Keratinocyte (primary cell): ENCODE measurements at regions not wholly inside any gene's neighbourhood (a gene's known extent, or its start where the extent isn't known, plus 50 kb on each side); places are given as distances from the start of the nearest gene placed in this dataset.

Experiments
- DNase-seq: peaks from one replicate; pipeline ENCODE4 v3.0.0-alpha.2; 2011; ENCODE audit warnings: low read depth, missing footprints, low spot score
- FAIRE-seq: peaks from 2 replicates; lab custom pipeline; 2011; peaks lifted over from hg19 to GRCh38; lab: Jason Lieb, UNC
- H2AFZ ChIP-seq: 2 replicates; pipeline ENCODE4 v1.6.0; 2012; ENCODE audit warnings: low read length, control low read depth, inconsistent platforms; ENCODE audit not compliant: control insufficient read depth
- H3K27ac ChIP-seq: 2 replicates; pipeline ENCODE4 v1.5.1; 2011; ENCODE audit warnings: low read length; ENCODE audit not compliant: control insufficient read depth, insufficient read depth
- H3K27me3 ChIP-seq: 3 replicates; pipeline ENCODE4 v1.6.0; 2011; ENCODE audit warnings: low read length; ENCODE audit not compliant: control insufficient read depth, insufficient read depth; ENCODE audit errors: extremely low read depth
- H3K36me3 ChIP-seq, 2 experiments: 2 replicates in 1 of 2; 3 replicates in 1 of 2; pipeline ENCODE4 v1.5.1; 2011; ENCODE audit warnings: low read length in 2 of 2, mild to moderate bottlenecking in 1 of 2; ENCODE audit not compliant: control insufficient read depth in 2 of 2, insufficient read depth in 2 of 2; ENCODE audit errors: extremely low read depth in 1 of 2
- H3K4me1 ChIP-seq: 3 replicates; pipeline ENCODE4 v1.5.1; 2011; ENCODE audit warnings: low read length; ENCODE audit not compliant: control insufficient read depth, insufficient read depth; ENCODE audit errors: extremely low read depth
- H3K4me2 ChIP-seq: 3 replicates; pipeline ENCODE4 v1.6.0; 2011; ENCODE audit warnings: low read depth, low read length; ENCODE audit not compliant: control insufficient read depth, insufficient read depth; ENCODE audit errors: extremely low read depth
- H3K4me3 ChIP-seq, 3 experiments: fragments of 200-600 bp in 1 of 3; sonication (generic) in 1 of 3; 2 replicates in 2 of 3; 3 replicates in 1 of 3; pipeline ENCODE4 v1.5.1; 2011 to 2016; ENCODE audit warnings: low read length in 3 of 3, mild to moderate bottlenecking in 3 of 3, control low read depth in 2 of 3, inconsistent platforms in 1 of 3, low read depth in 1 of 3, mixed read lengths in 1 of 3, mixed run types in 1 of 3, moderate library complexity in 1 of 3; ENCODE audit not compliant: control insufficient read depth in 2 of 3, insufficient read depth in 2 of 3; ENCODE audit errors: extremely low read depth in 1 of 3
- H3K79me2 ChIP-seq: 2 replicates; pipeline ENCODE4 v1.6.0; 2012; ENCODE audit warnings: low read length; ENCODE audit not compliant: control insufficient read depth, insufficient read depth
- H3K9ac ChIP-seq: 3 replicates; pipeline ENCODE4 v1.6.0; 2011; ENCODE audit warnings: low read length; ENCODE audit not compliant: control insufficient read depth, insufficient read depth; ENCODE audit errors: extremely low read depth
- H3K9me1 ChIP-seq: 3 replicates; pipeline ENCODE4 v1.6.0; 2011; ENCODE audit warnings: low read length; ENCODE audit not compliant: control insufficient read depth, insufficient read depth; ENCODE audit errors: extremely low read depth
- H3K9me3 ChIP-seq: 2 replicates; pipeline ENCODE4 v1.5.1; 2012; ENCODE audit warnings: low read depth, low read length; ENCODE audit not compliant: control insufficient read depth
- H4K20me1 ChIP-seq: 3 replicates; pipeline ENCODE4 v1.6.0; 2011; ENCODE audit warnings: low read length; ENCODE audit not compliant: control insufficient read depth, insufficient read depth; ENCODE audit errors: extremely low read depth
- EZH2 ChIP-seq: IDR thresholded peaks from one replicate; pipeline ENCODE4 v1.6.1; 2012; ENCODE audit warnings: inconsistent platforms, mild to moderate bottlenecking, low read length, moderate library complexity
- dilution Hi-C: fragments of 300-500 bp; cut with MboI; formaldehyde crosslinking; loops from one replicate; pipeline ENCODE4 v1.7.0; 2020; ENCODE audit warnings: low sequenced_read_pairs; ENCODE audit not compliant: extremely low pct_ligation_motif_present
- TF ChIP-seq, protein P1 (sequence below), 3 experiments: IDR thresholded peaks in 1 of 3; conservative IDR thresholded peaks in 1 of 3; optimal IDR thresholded peaks in 1 of 3; 2 replicates in 2 of 3; 3 replicates in 1 of 3; pipeline versions ENCODE3 to v1.5.1; 2011; ENCODE audit warnings: low read length in 3 of 3, mild to moderate bottlenecking in 3 of 3, moderate library complexity in 2 of 3, control low read depth in 1 of 3, inconsistent platforms in 1 of 3; ENCODE audit not compliant: insufficient read depth in 2 of 3; ENCODE audit errors: extremely low read depth in 1 of 3

DNA sequence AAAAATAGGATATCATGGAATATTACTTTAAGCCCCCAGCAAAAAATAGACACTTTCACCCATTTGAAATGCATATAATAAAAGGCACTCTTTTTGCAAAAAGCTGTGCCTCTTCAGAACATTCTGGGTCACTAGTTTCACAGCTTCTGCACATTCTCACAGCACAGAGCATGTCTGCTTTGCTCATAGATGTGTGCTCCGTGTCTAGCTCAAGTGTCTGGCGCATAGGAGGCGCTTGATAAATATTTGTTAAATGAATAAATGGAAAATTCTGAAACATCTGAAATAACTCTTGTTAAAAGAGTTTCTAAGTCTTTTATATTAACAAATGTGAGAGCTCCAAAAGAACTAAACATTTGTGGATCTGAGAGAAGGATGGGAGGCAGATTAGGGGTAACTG, 275.2 kb downstream of the PTTG2 start:
- Histone ChIP-seq H3K4me2 (no peak overlapping the region), H3K79me2 (no peaks in the 10 kb centered on the region), H3K36me3 (no peaks in the 10 kb centered on the region), H4K20me1 (no peaks in the 10 kb centered on the region), H3K9me3 (no peaks in the 10 kb centered on the region), H3K27ac (no peak overlapping the region), H3K27me3 (no peaks in the 10 kb centered on the region), H3K9ac (no peak overlapping the region), H2AFZ (no peak overlapping the region), H3K4me1 (peaks cover 16% of the 10 kb centered on the region), H3K4me3 (no peak overlapping the region), H3K9me1 (no peaks in the 10 kb centered on the region)
- DNase-seq, result no peak
- dilution Hi-C loops, result no loop called here
- no peak for TF ChIP-seq EZH2
- TF ChIP-seq, protein P1, sequence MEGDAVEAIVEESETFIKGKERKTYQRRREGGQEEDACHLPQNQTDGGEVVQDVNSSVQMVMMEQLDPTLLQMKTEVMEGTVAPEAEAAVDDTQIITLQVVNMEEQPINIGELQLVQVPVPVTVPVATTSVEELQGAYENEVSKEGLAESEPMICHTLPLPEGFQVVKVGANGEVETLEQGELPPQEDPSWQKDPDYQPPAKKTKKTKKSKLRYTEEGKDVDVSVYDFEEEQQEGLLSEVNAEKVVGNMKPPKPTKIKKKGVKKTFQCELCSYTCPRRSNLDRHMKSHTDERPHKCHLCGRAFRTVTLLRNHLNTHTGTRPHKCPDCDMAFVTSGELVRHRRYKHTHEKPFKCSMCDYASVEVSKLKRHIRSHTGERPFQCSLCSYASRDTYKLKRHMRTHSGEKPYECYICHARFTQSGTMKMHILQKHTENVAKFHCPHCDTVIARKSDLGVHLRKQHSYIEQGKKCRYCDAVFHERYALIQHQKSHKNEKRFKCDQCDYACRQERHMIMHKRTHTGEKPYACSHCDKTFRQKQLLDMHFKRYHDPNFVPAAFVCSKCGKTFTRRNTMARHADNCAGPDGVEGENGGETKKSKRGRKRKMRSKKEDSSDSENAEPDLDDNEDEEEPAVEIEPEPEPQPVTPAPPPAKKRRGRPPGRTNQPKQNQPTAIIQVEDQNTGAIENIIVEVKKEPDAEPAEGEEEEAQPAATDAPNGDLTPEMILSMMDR (optimal IDR thresholded peaks at IDR 0.05 in 1 of 3, IDR thresholded peaks at IDR 0.05 in 1 of 3, conservative IDR thresholded peaks at IDR 0.05 in 1 of 3; ENCODE audit: extremely low read depth in 1 of 3, insufficient read depth in 2 of 3, low read length in 3 of 3), result no peak
- no peak for FAIRE-seq

DNA sequence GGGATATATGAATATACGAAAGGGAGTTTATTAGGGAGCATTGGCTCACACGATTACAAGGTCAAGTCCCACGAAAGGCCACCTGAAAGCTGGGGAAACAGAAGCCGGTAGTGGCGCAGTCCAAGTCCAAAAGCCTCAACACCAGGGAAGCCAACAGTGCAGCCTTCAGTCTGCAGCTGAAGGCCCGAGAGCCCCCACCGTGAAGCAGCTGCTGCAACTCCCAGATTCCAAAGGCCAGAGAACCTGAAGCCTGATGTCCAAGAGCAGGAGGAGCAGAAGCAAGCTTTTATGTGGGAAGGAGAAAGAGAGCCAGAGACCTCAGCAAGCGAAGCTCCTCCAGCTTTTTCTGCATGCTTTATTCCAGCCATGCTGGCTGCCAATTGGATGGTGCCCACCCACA, 275.8 kb downstream of the PTTG2 start:
- H3K27me3 ChIP-seq, result no peaks in the 10 kb centered on the region
- no peaks in the 10 kb centered on the region for H3K9me1 ChIP-seq
- H3K4me2 ChIP-seq, result no peak overlapping the region
- no peak overlapping the region for H3K9ac ChIP-seq
- peaks cover 9% of the 10 kb centered on the region for H3K4me1 ChIP-seq
- H3K9me3 ChIP-seq, result no peaks in the 10 kb centered on the region
- H3K79me2 ChIP-seq, result no peaks in the 10 kb centered on the region
- FAIRE-seq (no peak), DNase-seq (no peak)
- H3K27ac ChIP-seq, result no peak overlapping the region
- dilution Hi-C loops, result no loop called here
- H3K4me3 ChIP-seq, result no peak overlapping the region
- H2AFZ ChIP-seq, result no peak overlapping the region
- TF ChIP-seq EZH2, result no peak
- TF ChIP-seq, protein P1 (optimal IDR thresholded peaks at IDR 0.05 in 1 of 3, IDR thresholded peaks at IDR 0.05 in 1 of 3, conservative IDR thresholded peaks at IDR 0.05 in 1 of 3; ENCODE audit: extremely low read depth in 1 of 3, insufficient read depth in 2 of 3, low read length in 3 of 3), result no peak
- no peaks in the 10 kb centered on the region for H3K36me3 ChIP-seq
- no peaks in the 10 kb centered on the region for H4K20me1 ChIP-seq
